Mesenchymal stem cell (in vitro differentiated cells and primary cell): ENCODE measurements at regions not wholly inside any gene's neighbourhood (a gene's known extent, or its start where the extent isn't known, plus 50 kb on each side); places are given as distances from the start of the nearest gene placed in this dataset.

Source experiments
- DNase-seq: peaks from one replicate; pipeline ENCODE4 v3.0.0-alpha.2; 2013
- H2AFZ ChIP-seq: one replicate; pipeline ENCODE4 v1.6.1; 2013; ENCODE audit warnings: low read depth, mild to moderate bottlenecking, control low read depth, inconsistent platforms, low read length, moderate library complexity
- H2AK5ac ChIP-seq: 2 replicates; pipeline ENCODE4 v1.6.1; 2013; ENCODE audit warnings: low read length, moderate library complexity, mild to moderate bottlenecking, inconsistent platforms; ENCODE audit not compliant: severe bottlenecking
- H2BK120ac ChIP-seq: one replicate; pipeline ENCODE4 v1.6.1; 2013; ENCODE audit warnings: low read depth, mild to moderate bottlenecking, inconsistent platforms, low read length, moderate library complexity
- H2BK12ac ChIP-seq, 2 experiments: one replicate each; pipeline ENCODE4 v1.6.1; 2013; ENCODE audit warnings: inconsistent platforms in 2 of 2, low read length in 2 of 2, mild to moderate bottlenecking in 2 of 2, moderate library complexity in 2 of 2, control low read depth in 1 of 2
- H2BK15ac ChIP-seq: one replicate; pipeline ENCODE4 v1.6.1; 2013; ENCODE audit warnings: mild to moderate bottlenecking, low read depth, inconsistent platforms; ENCODE audit not compliant: poor library complexity, severe bottlenecking
- H2BK5ac ChIP-seq: 2 replicates; pipeline ENCODE4 v1.6.1; 2013; ENCODE audit warnings: low read depth, mild to moderate bottlenecking, low read length, control low read depth, inconsistent platforms; ENCODE audit not compliant: poor library complexity, severe bottlenecking
- H3K14ac ChIP-seq, 2 experiments: one replicate each; pipeline ENCODE4 v1.6.1; 2013; ENCODE audit warnings: inconsistent platforms in 2 of 2, low read length in 2 of 2, control low read depth in 1 of 2, mild to moderate bottlenecking in 1 of 2, moderate library complexity in 1 of 2
- H3K18ac ChIP-seq, 2 experiments: one replicate each; pipeline ENCODE4 v1.6.1; 2013; ENCODE audit warnings: inconsistent platforms in 2 of 2, low read length in 2 of 2, control low read depth in 1 of 2, low read depth in 1 of 2, mild to moderate bottlenecking in 1 of 2
- H3K23ac ChIP-seq, 2 experiments: one replicate each; pipeline ENCODE4 v1.6.1; 2013; ENCODE audit warnings: inconsistent platforms in 2 of 2, low read length in 2 of 2, mild to moderate bottlenecking in 2 of 2, moderate library complexity in 2 of 2, control low read depth in 1 of 2
- H3K27ac ChIP-seq: 2 replicates; pipeline ENCODE4 v1.5.1; 2013; ENCODE audit warnings: mild to moderate bottlenecking, moderate library complexity, low read length, control low read depth, inconsistent platforms; ENCODE audit not compliant: poor library complexity, severe bottlenecking
- H3K27me3 ChIP-seq, 2 experiments: 2 replicates each; pipeline versions ENCODE4 v1.6.1 to v1.7.0; 2013; ENCODE audit warnings: low read length in 2 of 2, mild to moderate bottlenecking in 2 of 2, moderate library complexity in 2 of 2, control low read depth in 1 of 2, inconsistent platforms in 1 of 2; ENCODE audit not compliant: control insufficient read depth in 1 of 2, insufficient read depth in 1 of 2
- H3K36me3 ChIP-seq, 2 experiments: 2 replicates each; pipeline versions ENCODE4 v1.6.1 to v1.7.0; 2013; ENCODE audit warnings: low read length in 2 of 2, control low read depth in 1 of 2, inconsistent platforms in 1 of 2, low read depth in 1 of 2, mild to moderate bottlenecking in 1 of 2; ENCODE audit not compliant: insufficient read depth in 2 of 2, control insufficient read depth in 1 of 2
- H3K4ac ChIP-seq, 2 experiments: one replicate each; pipeline ENCODE4 v1.6.1; 2013; ENCODE audit warnings: inconsistent platforms in 2 of 2, low read length in 2 of 2, mild to moderate bottlenecking in 2 of 2, moderate library complexity in 2 of 2, control low read depth in 1 of 2, low read depth in 1 of 2
- H3K4me1 ChIP-seq: 2 replicates; pipeline ENCODE4 v1.6.1; 2013; ENCODE audit warnings: low read depth, low read length, control low read depth; ENCODE audit not compliant: control insufficient read depth, insufficient read depth
- H3K4me2 ChIP-seq: 2 replicates; pipeline ENCODE4 v1.6.1; 2013; ENCODE audit warnings: low read length, mild to moderate bottlenecking, inconsistent platforms; ENCODE audit not compliant: poor library complexity, severe bottlenecking
- H3K4me3 ChIP-seq, 2 experiments: 2 replicates each; pipeline versions ENCODE4 v1.5.1 to v1.7.0; 2013; ENCODE audit warnings: low read length in 2 of 2, mild to moderate bottlenecking in 2 of 2, control low read depth in 1 of 2, low read depth in 1 of 2; ENCODE audit not compliant: insufficient read depth in 1 of 2
- H3K79me1 ChIP-seq: replicated peaks from 2 replicates; pipeline ENCODE4 v1.6.1; 2013; ENCODE audit warnings: mild to moderate bottlenecking, control low read depth, low read length, inconsistent platforms; ENCODE audit not compliant: poor library complexity, severe bottlenecking
- H3K9ac ChIP-seq: 2 replicates; pipeline ENCODE4 v1.7.0; 2013; ENCODE audit warnings: mild to moderate bottlenecking, low read length, moderate library complexity
- H3K9me3 ChIP-seq: 2 replicates; pipeline ENCODE4 v1.7.0; 2013; ENCODE audit warnings: mild to moderate bottlenecking, low read length; ENCODE audit not compliant: control insufficient read depth
- H4K8ac ChIP-seq: one replicate; pipeline ENCODE4 v1.6.1; 2013; ENCODE audit warnings: inconsistent platforms, mild to moderate bottlenecking, low read length, moderate library complexity
- H4K91ac ChIP-seq: one replicate; pipeline ENCODE4 v1.6.1; 2013; ENCODE audit warnings: mild to moderate bottlenecking, low read length, inconsistent platforms
- WGBS: methylation state at CpG from one replicate; pipeline ENCODE4 v1.1.7; 2013; ENCODE audit warnings: mixed read lengths; 5-methylcytosine and 5-hydroxymethylcytosine counted together

- H2BK15ac ChIP-seq: no peak overlapping the region
- peaks cover 9% of the 10 kb centered on the region for H3K9me3 ChIP-seq
- H3K4me1 ChIP-seq: no peaks in the 10 kb centered on the region
- no peak overlapping the region for H4K91ac ChIP-seq
- H2BK12ac ChIP-seq: no peak overlapping the region
- no peak for DNase-seq
- no peak overlapping the region for H2BK120ac ChIP-seq
- H3K18ac ChIP-seq: no peak overlapping the region
- H2AFZ ChIP-seq: no peak overlapping the region
- no peaks in the 10 kb centered on the region for H3K79me1 ChIP-seq
- H4K8ac ChIP-seq: no peak overlapping the region
- no peak overlapping the region for H3K27ac ChIP-seq
- H2AK5ac ChIP-seq: no peak overlapping the region
- 85% methylated on average over 5 of the region's 6 CpGs for WGBS
- H3K4me3 ChIP-seq: no peak overlapping the region
- H3K4ac ChIP-seq: no peak overlapping the region
- H2BK5ac ChIP-seq: no peak overlapping the region
- H3K23ac ChIP-seq: no peak overlapping the region
- H3K14ac ChIP-seq: no peak overlapping the region
- H3K27me3 ChIP-seq: no peaks in the 10 kb centered on the region
- H3K9ac ChIP-seq: no peak overlapping the region
- H3K4me2 ChIP-seq: no peak overlapping the region
- H3K36me3 ChIP-seq: no peaks in the 10 kb centered on the region
Observed at GRCh38 chr2:104733226-104733943, 120.5 kb upstream of the POU3F3 start.

- no peak overlapping the region for H3K14ac ChIP-seq
Observed at GRCh38 chr2:104734937-104735586, 118.9 kb upstream of the POU3F3 start.

GRCh38 chr2:104736026-104736425 is 117.9 kb upstream of the POU3F3 start:
- H3K9me3 ChIP-seq: peaks cover 5% of the 10 kb centered on the region
- H3K4me3 ChIP-seq: no peak overlapping the region
- H3K27ac ChIP-seq: no peak overlapping the region
- no peaks in the 10 kb centered on the region for H3K4me1 ChIP-seq
- H4K91ac ChIP-seq: no peak overlapping the region
- H2BK120ac ChIP-seq: no peak overlapping the region
- H2BK5ac ChIP-seq: no peak overlapping the region
- no peak overlapping the region for H3K4ac ChIP-seq
- H3K27me3 ChIP-seq: peaks cover 0 to 2% of the 10 kb centered on the region in 2 experiments
- WGBS: 80% methylated on average over 6 of the region's 7 CpGs
- no peak overlapping the region for H2AK5ac ChIP-seq
- H3K23ac ChIP-seq: no peak overlapping the region
- H2AFZ ChIP-seq: no peak overlapping the region
- no peak overlapping the region for H3K9ac ChIP-seq
- H3K79me1 ChIP-seq: no peaks in the 10 kb centered on the region
- H3K4me2 ChIP-seq: no peak overlapping the region
- no peak for DNase-seq
- no peak overlapping the region for H4K8ac ChIP-seq
- H2BK12ac ChIP-seq: no peak overlapping the region
- no peak overlapping the region for H3K14ac ChIP-seq
- no peak overlapping the region for H3K18ac ChIP-seq
- no peaks in the 10 kb centered on the region for H3K36me3 ChIP-seq
- H2BK15ac ChIP-seq: no peak overlapping the region

More at GRCh38 chr2:104734937-104735586, 118.9 kb upstream of the POU3F3 start:
- Histone ChIP-seq H3K4ac (no peak overlapping the region), H2AK5ac (no peak overlapping the region), H3K36me3 (no peaks in the 10 kb centered on the region), H3K18ac (no peak overlapping the region), H4K8ac (no peak overlapping the region), H2BK12ac (no peak overlapping the region), H3K9ac (no peak overlapping the region), H3K27ac (no peak overlapping the region), H3K4me2 (no peak overlapping the region), H3K9me3 (peaks cover 9% of the 10 kb centered on the region), H3K4me3 (no peak overlapping the region), H2BK15ac (no peak overlapping the region), H2BK5ac (no peak overlapping the region), H2BK120ac (no peak overlapping the region), H2AFZ (no peak overlapping the region), H3K4me1 (no peaks in the 10 kb centered on the region), H3K27me3 (no peaks in the 10 kb centered on the region), H3K79me1 (no peaks in the 10 kb centered on the region), H4K91ac (no peak overlapping the region), H3K23ac (no peak overlapping the region)
- 57% methylated on average over 4 of the region's 6 CpGs for WGBS
- no peak for DNase-seq

GRCh38 chr2:104741860-104742259 is 112.1 kb upstream of the POU3F3 start:
- Histone ChIP-seq H3K23ac (no peak overlapping the region), H2AK5ac (no peak overlapping the region), H3K4ac (no peak overlapping the region), H3K4me1 (peaks cover 2% of the 10 kb centered on the region), H2BK12ac (no peak overlapping the region), H3K14ac (no peak overlapping the region), H3K4me3 (no peak overlapping the region), H3K27ac (no peak overlapping the region), H3K27me3 (peaks cover 0 to 32% of the 10 kb centered on the region in 2 experiments), H3K9me3 (no peaks in the 10 kb centered on the region), H4K91ac (no peak overlapping the region), H3K79me1 (no peaks in the 10 kb centered on the region), H2BK120ac (no peak overlapping the region), H3K4me2 (no peak overlapping the region), H2BK5ac (no peak overlapping the region), H3K9ac (no peak overlapping the region), H3K36me3 (peaks cover 0 to 2% of the 10 kb centered on the region in 2 experiments), H2AFZ (no peak overlapping the region), H3K18ac (no peak overlapping the region), H4K8ac (no peak overlapping the region), H2BK15ac (no peak overlapping the region)
- DNase-seq: no peak
- WGBS: 84% methylated on average over 3 of the region's 3 CpGs
